Naive thymus-derived CD8-positive, alpha-beta T cell (primary cell): ENCODE measurements at regions not wholly inside any gene's neighbourhood (a gene's known extent, or its start where the extent isn't known, plus 50 kb on each side); places are given as distances from the start of the nearest gene placed in this dataset.
"Not testable (repeated sequence)": the region's sequence is repeated elsewhere in the genome, so short reads cannot be mapped to it uniquely, and the experiment has no call there.

Experiments used
- ATAC-seq, 2 donors: fragments of 150-1000 bp; cut with Tn5 transposase in 1 of 2; sonication (Bioruptor Pico), chemical (Tn5 transposase) in 1 of 2; 1 replicate in 1 of 2; 2 replicates in 1 of 2; pipeline ENCODE4 v1.10.0; 2021; ENCODE audit warnings: mild to moderate bottlenecking in 2 of 2, moderate library complexity in 2 of 2
- POLR2A ChIA-PET: fragments of 350-600 bp; sonication (Branson Sonifier 250); formaldehyde crosslinking; loops from one replicate; lab custom pipeline; 2021; ENCODE audit warnings: antibody characterized with exemption; lab: Charles Lee
- DNase-seq, 10 donors: peaks; one replicate each; pipeline versions ENCODE4 v3.0.0 to v3.0.0-alpha.2; 2020 to 2022
- H3K27ac Mint-ChIP-seq, 10 donors: one replicate each; pipeline ENCODE4 v1.8.0; 2020 to 2022; ENCODE audit warnings: mild to moderate bottlenecking in 10 of 10, mixed read lengths in 10 of 10, moderate library complexity in 4 of 10, inconsistent platforms in 1 of 10
- H3K27me3 Mint-ChIP-seq, 5 donors: one replicate each; pipeline ENCODE4 v1.8.0; 2021 to 2022; ENCODE audit warnings: mixed read lengths in 5 of 5
- H3K36me3 Mint-ChIP-seq, 3 donors: one replicate each; pipeline ENCODE4 v1.8.0; 2020 to 2022; ENCODE audit warnings: mixed read lengths in 3 of 3, mild to moderate bottlenecking in 2 of 3, inconsistent platforms in 1 of 3
- H3K4me1 Mint-ChIP-seq, 4 donors: one replicate each; pipeline ENCODE4 v1.8.0; 2021 to 2022; ENCODE audit warnings: mixed read lengths in 4 of 4
- H3K4me3 Mint-ChIP-seq, 10 donors: one replicate each; pipeline ENCODE4 v1.8.0; 2020 to 2022; ENCODE audit warnings: mild to moderate bottlenecking in 10 of 10, mixed read lengths in 10 of 10, moderate library complexity in 6 of 10, inconsistent platforms in 1 of 10
- H3K9me3 Mint-ChIP-seq, 9 donors: one replicate each; pipeline ENCODE4 v1.8.0; 2020 to 2022; ENCODE audit warnings: mixed read lengths in 9 of 9, mild to moderate bottlenecking in 3 of 9, inconsistent platforms in 1 of 9, moderate library complexity in 1 of 9

DNA sequence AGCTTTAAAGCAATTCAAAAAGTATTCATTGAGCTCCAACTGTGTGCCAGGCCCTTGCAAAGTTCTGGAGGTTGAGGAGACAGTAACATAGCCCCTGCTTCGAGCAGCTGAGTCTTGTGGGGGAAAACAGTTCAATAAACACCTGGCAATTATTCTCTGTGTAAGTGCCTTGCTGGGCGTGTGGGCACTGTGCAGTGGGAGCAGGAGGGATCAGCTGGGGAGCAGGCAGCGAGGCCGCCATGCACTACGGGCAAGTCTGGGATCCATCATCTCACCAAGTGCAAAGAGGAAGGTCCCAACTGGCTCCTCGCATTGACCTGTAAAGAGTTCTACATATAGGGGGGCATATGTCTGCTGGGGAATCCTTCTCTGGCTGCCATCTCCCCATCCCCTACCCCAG is 342.2 kb upstream of the HS6ST1 start:
- peaks cover 14 to 50% (median 25%) of the 10 kb centered on the region in 5 donors for H3K27me3 Mint-ChIP-seq
- peaks cover 0 to 3% (median 0%) of the 10 kb centered on the region in 9 donors for H3K9me3 Mint-ChIP-seq
- POLR2A ChIA-PET, result no interaction called here
- no peak overlapping the region for H3K4me3 Mint-ChIP-seq
- ATAC-seq (no peak), DNase-seq (no peak)
- H3K4me1 Mint-ChIP-seq, result peaks cover 0 to 2% (median 0%) of the 10 kb centered on the region in 4 donors
- no peak overlapping the region for H3K27ac Mint-ChIP-seq
- H3K36me3 Mint-ChIP-seq, result peaks cover 0 to 3% (median 0%) of the 10 kb centered on the region in 3 donors

DNA sequence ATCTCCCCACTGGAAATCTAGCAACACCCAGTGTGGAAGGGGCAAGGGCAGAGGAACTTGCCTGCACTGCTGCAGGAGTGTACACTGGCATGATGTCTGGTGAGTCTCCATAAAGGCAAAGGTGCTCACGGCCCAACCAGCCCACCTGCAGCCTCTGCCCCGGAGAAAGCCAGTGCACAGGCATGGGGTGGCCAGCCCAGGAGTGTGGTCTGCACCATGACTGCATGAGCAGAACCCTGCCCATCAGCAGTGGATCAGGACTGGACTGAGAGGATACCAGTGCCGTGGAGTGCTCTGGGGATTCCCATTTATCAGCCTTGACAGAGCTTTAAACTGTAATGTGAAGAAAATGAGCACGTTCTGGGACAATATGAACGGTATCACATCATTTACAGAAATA is 342.6 kb upstream of the HS6ST1 start:
- Mint-ChIP-seq H3K27me3 (peaks cover 14 to 55% (median 29%) of the 10 kb centered on the region in 5 donors), H3K4me3 (no peak overlapping the region), H3K9me3 (peaks cover 0 to 3% (median 0%) of the 10 kb centered on the region in 9 donors), H3K4me1 (peaks cover 0 to 2% (median 0%) of the 10 kb centered on the region in 4 donors), H3K36me3 (peaks cover 0 to 3% (median 0%) of the 10 kb centered on the region in 3 donors), H3K27ac (no peak overlapping the region)
- DNase-seq (no peak), ATAC-seq (no peak)
- POLR2A ChIA-PET, result no interaction called here

DNA sequence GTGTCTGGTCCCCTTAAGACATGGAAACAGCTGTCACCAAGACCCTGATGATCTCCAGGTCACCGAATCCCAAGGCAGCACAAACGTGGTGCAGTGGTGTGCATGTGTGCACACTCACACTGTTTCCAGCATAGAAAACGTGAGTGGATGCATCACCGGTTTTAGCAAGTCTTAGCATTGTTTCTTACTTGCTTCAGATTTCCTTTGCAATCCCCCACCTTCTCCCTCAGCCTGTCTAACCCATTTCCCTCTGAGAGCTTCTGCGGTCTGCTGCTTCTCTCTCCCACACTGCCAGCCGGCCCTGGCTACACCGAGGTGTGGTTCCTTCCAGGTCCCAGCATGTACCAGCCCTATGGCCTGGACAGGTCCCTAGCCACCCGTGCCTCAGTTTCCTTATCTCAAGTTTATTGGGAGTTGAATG is 343.4 kb upstream of the HS6ST1 start:
- H3K9me3 Mint-ChIP-seq, result peaks cover 0 to 3% (median 0%) of the 10 kb centered on the region in 9 donors

DNA sequence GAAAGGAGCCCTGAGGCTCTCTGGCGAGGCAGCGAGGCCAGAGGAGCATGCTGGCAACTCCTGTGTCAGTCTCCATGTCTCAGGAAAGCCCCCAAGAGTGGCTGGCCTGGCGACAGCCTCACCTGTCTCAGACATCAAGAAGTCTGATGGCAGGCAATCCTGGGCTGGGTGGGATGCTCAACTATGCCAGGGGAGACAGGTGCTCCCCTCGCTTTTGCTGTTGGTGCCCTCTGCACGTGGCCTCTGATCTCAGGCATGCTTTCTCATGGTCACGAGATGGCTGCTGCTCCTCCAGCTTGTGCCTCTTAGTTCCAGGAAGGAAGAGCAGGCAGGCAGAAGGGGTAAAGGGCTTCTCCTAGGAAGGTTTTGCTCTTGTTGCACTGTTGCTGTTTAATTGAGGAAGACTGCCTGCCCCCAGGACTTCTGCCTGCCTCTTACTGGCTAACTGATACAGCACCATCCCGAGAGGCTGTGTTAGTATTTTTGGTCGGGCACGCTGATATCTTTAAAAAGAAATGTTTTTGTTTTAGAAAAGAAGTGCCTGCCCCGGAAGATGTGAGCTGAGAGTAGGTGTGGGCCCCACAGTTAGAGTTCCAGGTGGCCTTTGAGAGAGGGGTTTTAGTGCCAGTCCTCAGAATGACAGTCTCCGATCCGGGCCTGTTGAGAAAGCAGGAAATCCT is 344.8 kb upstream of the HS6ST1 start:
- H3K9me3 Mint-ChIP-seq, result no peaks in the 10 kb centered on the region
- no peak overlapping the region for H3K27ac Mint-ChIP-seq
- H3K4me1 Mint-ChIP-seq, result peaks cover 0 to 2% (median 0%) of the 10 kb centered on the region in 4 donors
- peaks cover 17 to 70% (median 39%) of the 10 kb centered on the region in 5 donors for H3K27me3 Mint-ChIP-seq
- no peak for ATAC-seq
- DNase-seq, result no peak
- H3K4me3 Mint-ChIP-seq, result no peak overlapping the region
- H3K36me3 Mint-ChIP-seq, result no peaks in the 10 kb centered on the region
- POLR2A ChIA-PET, result no interaction called here

More for the DNA sequence above, 343.4 kb upstream of the HS6ST1 start:
- DNase-seq, result no peak
- POLR2A ChIA-PET, result no interaction called here
- no peak overlapping the region for H3K27ac Mint-ChIP-seq
- H3K4me1 Mint-ChIP-seq, result peaks cover 0 to 2% (median 0%) of the 10 kb centered on the region in 4 donors
- no peak for ATAC-seq
- H3K36me3 Mint-ChIP-seq, result peaks cover 0 to 3% (median 0%) of the 10 kb centered on the region in 3 donors
- H3K4me3 Mint-ChIP-seq, result no peak overlapping the region
- H3K27me3 Mint-ChIP-seq, result peaks cover 16 to 63% (median 34%) of the 10 kb centered on the region in 5 donors

DNA sequence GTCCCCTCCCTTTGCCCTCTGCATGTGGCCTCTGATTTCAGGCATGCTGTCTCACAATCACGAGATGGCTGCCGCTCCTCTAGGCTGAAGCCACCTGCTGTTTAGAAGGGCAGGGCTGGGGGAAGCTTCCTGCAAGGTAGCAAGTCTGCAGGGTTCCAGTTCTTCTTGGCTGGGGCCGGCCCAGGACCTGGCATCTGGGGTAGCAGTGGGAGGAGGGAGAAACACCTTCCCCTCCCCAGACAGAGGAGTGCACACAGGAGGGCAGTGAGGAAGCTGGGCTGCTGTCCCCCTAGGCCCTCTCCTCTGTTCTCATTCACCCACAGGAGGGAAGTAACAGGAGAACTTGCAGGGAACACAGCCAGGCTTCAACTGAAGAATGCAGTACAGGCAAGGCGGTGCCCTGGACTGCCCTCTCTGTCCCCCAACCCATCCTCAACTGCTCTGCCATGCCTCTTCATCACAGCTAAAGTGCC is 345.9 kb upstream of the HS6ST1 start:
- POLR2A ChIA-PET, result no interaction called here

DNA sequence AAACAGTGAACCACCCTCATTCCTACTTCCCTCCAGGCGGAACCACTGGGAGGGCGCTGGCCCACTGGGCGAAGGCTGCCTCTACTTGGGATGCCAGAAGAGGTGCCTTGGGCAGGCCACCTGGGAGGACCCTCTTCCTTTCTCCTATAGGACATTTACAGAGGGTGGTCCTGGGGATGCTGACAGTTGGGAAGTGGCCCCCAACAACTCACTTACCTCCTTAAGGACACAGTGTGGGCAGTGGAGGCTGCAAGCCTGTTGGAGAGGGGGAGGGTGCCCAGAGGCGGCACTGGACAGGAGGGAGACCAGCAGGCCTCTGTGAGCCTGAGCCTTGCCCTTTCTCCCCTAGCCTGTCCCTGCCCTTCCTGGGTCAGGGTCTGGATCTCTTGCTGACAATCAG is 346.4 kb upstream of the HS6ST1 start:
- Mint-ChIP-seq H3K4me3 (no peak overlapping the region), H3K9me3 (no peaks in the 10 kb centered on the region), H3K36me3 (no peaks in the 10 kb centered on the region), H3K27me3 (peaks cover 13 to 63% (median 37%) of the 10 kb centered on the region in 5 donors), H3K27ac (no peak overlapping the region), H3K4me1 (peaks cover 0 to 2% (median 0%) of the 10 kb centered on the region in 4 donors)
- no peak for ATAC-seq
- POLR2A ChIA-PET, result no interaction called here
- no peak for DNase-seq

More for the DNA sequence above, 345.9 kb upstream of the HS6ST1 start:
- Mint-ChIP-seq H3K27me3 (peaks cover 17 to 68% (median 37%) of the 10 kb centered on the region in 5 donors), H3K27ac (no peak overlapping the region), H3K4me1 (peaks cover 0 to 2% (median 0%) of the 10 kb centered on the region in 4 donors), H3K9me3 (no peaks in the 10 kb centered on the region), H3K36me3 (no peaks in the 10 kb centered on the region), H3K4me3 (no peak overlapping the region)
- ATAC-seq (no peak), DNase-seq (no peak)

DNA sequence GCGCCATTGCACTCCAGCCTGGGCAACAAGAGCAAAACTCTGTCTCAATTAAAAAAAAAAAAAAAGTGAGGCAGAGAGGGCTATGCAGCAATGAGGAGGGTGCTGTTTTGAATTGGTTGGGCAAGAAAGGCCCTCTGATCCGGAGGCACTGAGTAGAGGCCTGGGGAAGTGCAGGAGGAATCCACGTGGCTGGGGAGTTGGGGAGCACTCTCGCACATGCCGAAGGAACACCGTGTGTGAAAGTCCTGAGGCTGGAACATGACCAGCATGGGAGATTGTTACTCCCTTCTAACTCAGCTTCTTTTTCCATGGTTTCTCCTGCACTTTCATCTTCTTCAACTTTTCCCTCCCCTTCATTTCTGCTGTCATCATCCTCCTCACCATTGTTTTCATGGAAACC is 347.9 kb upstream of the HS6ST1 start:
- H3K27me3 Mint-ChIP-seq, result peaks cover 9 to 48% (median 33%) of the 10 kb centered on the region in 5 donors
- peaks cover 0 to 2% (median 0%) of the 10 kb centered on the region in 4 donors for H3K4me1 Mint-ChIP-seq
- POLR2A ChIA-PET, result no interaction called here
- no peaks in the 10 kb centered on the region for H3K9me3 Mint-ChIP-seq
- H3K27ac Mint-ChIP-seq, result peak overlapping the region in 1 of 10 donors; percentile 70
- H3K36me3 Mint-ChIP-seq, result no peaks in the 10 kb centered on the region
- ATAC-seq, result no peak
- DNase-seq, result no peak
- H3K4me3 Mint-ChIP-seq, result no peak overlapping the region

DNA sequence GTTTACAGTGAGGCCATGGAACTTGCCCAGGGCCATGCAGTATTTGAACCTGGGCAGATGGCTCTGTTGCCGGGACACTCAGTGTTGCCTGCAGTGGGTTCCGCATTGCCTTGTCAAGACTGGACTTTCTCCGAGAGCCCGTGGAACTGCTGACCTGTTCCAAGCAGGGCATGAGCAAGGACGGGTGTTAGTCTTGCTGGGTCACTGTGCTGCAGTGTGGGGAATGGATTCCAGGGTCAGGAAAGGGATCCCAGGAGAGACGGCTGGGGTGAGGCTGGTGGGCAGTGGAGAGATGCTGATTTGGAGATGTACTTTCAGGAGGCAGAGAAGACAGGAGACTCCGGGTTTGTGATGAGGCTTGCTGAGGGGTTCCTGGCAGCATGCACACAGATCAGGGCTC is 348.7 kb upstream of the HS6ST1 start:
- H3K4me1 Mint-ChIP-seq, result peaks cover 0 to 2% (median 0%) of the 10 kb centered on the region in 4 donors
- ATAC-seq, result no peak
- H3K27me3 Mint-ChIP-seq, result peaks cover 7 to 40% (median 25%) of the 10 kb centered on the region in 5 donors
- POLR2A ChIA-PET, result no interaction called here
- H3K4me3 Mint-ChIP-seq, result no peak overlapping the region
- no peaks in the 10 kb centered on the region for H3K36me3 Mint-ChIP-seq
- peak overlapping the region in 1 of 10 donors; percentile 46 for H3K27ac Mint-ChIP-seq
- no peaks in the 10 kb centered on the region for H3K9me3 Mint-ChIP-seq
- DNase-seq, result no peak

DNA sequence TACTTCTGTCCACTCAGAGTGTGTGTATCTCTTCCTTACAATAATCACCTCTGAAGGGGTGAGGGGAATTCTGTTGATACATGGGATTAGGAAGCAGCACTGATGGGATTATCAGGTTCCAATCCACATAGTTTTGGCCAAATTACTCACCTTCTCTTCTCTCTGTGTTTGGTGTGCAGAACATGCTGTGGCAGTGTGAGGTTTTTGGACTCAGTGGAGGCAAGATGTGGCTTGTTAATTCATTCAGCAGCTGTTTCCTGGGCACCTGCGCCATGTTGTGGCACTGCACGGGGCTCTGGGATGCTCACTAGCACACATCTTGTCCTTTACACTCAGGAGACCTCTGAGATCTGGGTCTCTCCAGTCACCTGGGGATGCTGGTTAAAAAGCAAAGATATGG is 350.3 kb upstream of the HS6ST1 start:
- Mint-ChIP-seq H3K36me3 (no peaks in the 10 kb centered on the region), H3K9me3 (peaks cover 0 to 11% (median 0%) of the 10 kb centered on the region in 9 donors), H3K4me3 (no peak overlapping the region), H3K27me3 (peaks cover 3 to 32% (median 21%) of the 10 kb centered on the region in 5 donors), H3K4me1 (no peaks in the 10 kb centered on the region), H3K27ac (no peak overlapping the region)
- DNase-seq, result no peak
- ATAC-seq, result no peak
- POLR2A ChIA-PET, result interaction anchor here (0.6 kb wide), 1 partner anchor 27 kb away, joined by 5 read pairs; no protein-coding TSS in a partner anchor

DNA sequence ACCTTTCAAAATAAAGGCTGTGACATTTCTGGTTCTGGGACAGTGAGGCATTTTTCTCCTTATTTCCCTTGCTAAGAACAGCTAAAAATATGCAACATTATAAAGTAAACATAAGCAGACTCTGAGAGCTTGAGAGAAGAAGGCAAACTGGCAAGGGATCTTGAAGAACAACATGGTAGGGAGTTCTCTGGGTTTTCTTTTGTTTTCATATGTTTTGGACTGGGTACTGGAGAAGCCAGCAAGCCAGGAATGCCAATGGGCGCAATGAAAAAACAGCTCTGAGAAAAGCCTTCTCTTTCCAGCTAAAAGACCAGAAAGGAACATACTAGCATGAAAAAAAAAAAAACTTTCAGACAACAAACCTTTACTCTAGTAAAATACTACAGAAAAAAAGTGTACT is 351.4 kb upstream of the HS6ST1 start:
- DNase-seq (no peak), ATAC-seq (no peak)
- Mint-ChIP-seq H3K4me1 (no peaks in the 10 kb centered on the region), H3K27ac (peak overlapping the region in 1 of 10 donors; percentile 49), H3K36me3 (no peaks in the 10 kb centered on the region), H3K9me3 (peaks cover 0 to 11% (median 1%) of the 10 kb centered on the region in 9 donors), H3K4me3 (no peak overlapping the region), H3K27me3 (peaks cover 3 to 25% (median 17%) of the 10 kb centered on the region in 5 donors)
- POLR2A ChIA-PET, result no interaction called here

DNA sequence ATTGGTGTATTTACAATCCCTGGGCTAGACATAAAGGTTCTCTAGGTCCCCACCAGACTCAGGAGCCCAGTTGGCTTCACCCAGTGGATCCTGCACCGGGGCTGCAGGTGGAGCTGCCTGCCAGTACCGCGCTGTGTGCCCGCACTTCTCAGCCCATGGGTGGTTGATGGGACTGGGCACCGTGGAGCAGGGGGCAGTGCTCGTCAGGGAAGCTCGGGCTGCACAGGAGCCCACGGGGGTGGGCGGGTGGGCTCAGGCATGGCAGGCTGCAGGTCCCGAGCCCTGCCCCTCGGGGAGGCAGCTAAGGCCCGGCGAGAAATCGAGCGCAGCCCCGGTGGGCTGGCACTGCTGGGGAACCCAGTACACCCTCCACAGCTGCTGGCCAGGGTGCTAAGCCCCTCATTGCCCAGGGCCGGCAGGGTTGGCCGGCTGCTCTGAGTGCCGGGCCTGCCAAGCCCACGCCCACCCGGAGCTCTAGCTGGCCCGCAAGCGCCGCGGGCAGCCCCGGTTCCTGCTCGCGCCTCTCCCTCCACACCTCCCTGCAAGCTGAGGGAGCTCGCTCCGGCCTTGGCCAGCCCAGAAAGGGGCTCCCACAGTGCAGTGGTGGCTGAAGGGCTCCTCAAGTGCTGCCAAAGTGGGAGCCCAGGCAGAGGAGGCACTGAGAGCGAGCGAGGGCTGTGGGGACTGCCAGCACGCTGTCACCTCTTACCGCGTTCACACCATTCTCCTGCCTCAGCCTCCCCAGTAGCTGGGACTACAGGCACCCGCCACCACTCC is 353.5 kb upstream of the HS6ST1 start:
- H3K36me3 Mint-ChIP-seq, H3K27me3 Mint-ChIP-seq, POLR2A ChIA-PET, H3K4me3 Mint-ChIP-seq, H3K27ac Mint-ChIP-seq, ATAC-seq, DNase-seq, H3K4me1 Mint-ChIP-seq: not testable (repeated sequence)
- peaks cover 0 to 11% (median 1%) of the 10 kb centered on the region in 9 donors for H3K9me3 Mint-ChIP-seq

DNA sequence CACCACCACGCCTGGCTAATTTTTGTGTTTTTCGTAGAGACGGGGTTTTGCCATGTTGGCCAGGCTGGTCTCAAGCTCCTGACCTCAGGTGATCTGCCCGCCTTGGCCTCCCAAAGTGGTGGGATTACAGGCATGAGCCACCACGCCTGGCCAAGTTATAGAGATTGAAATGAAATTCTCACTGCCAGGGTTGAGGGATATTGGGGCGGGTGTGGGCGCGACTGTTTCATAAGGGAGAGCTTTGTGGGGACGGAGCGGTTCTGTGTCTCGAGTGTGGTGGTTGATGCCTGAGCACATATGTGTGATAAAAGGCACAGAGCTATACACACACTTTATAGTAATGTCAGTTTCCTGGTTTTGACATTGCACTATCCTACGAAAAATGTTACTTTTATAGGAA is 361.0 kb upstream of the HS6ST1 start:
- H3K4me3 Mint-ChIP-seq, H3K27me3 Mint-ChIP-seq, H3K9me3 Mint-ChIP-seq, DNase-seq, H3K4me1 Mint-ChIP-seq, H3K36me3 Mint-ChIP-seq, ATAC-seq, POLR2A ChIA-PET, H3K27ac Mint-ChIP-seq: not testable (repeated sequence)

DNA sequence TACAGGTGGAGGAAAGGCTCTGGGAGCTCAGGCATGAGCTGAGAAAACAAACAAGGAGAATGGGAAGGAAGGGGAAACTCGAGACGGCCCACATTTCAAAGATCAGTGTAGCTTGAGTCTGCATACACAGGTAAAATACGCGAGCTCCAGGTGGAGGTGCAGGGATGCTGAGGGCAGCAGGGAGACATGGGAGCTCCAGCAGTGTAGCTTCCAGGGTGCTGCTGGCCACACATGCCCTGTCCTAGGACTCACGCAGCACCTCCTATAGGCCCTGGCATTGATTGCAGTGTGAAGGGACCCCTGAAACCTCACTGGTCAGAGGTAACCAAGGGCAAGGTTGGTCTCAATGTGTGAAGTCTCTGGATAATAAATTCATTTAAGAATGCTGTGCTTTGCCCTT is 362.8 kb upstream of the HS6ST1 start:
- Mint-ChIP-seq H3K36me3 (no peaks in the 10 kb centered on the region), H3K4me3 (no peak overlapping the region), H3K27ac (no peak overlapping the region), H3K4me1 (peaks cover 0 to 20% (median 6%) of the 10 kb centered on the region in 4 donors), H3K9me3 (no peaks in the 10 kb centered on the region), H3K27me3 (peaks cover 0 to 7% (median 0%) of the 10 kb centered on the region in 5 donors)
- DNase-seq (no peak), ATAC-seq (no peak)
- POLR2A ChIA-PET, result no interaction called here
